Hematopoietic multipotent progenitor cell treated with erythropoietin and hydrocortisone succinate and interleukin-3 and kit ligand, for 4 days (in vitro differentiated cells): ENCODE measurements at regions not wholly inside any gene's neighbourhood (a gene's known extent, or its start where the extent isn't known, plus 50 kb on each side); places are given as distances from the start of the nearest gene placed in this dataset.

Source experiments
- DNase-seq: peaks from one replicate; pipeline ENCODE4 v3.0.0-alpha.2; 2015

GRCh38 chr2:166634706-166635105 lies 140.7 kb upstream of the SCN7A start:
- DNase-seq = no peak

GRCh38 chr2:166632616-166633015 lies 138.6 kb upstream of the SCN7A start:
- peak; percentile 25 for DNase-seq

- DNase-seq = peak; percentile 10
Measured at GRCh38 chr2:166628478-166629136, 134.6 kb upstream of the SCN7A start.

GRCh38 chr2:166627893-166628292 lies 133.8 kb upstream of the SCN7A start:
- DNase-seq = no peak

GRCh38 chr2:166625670-166626069 lies 131.6 kb upstream of the SCN7A start:
- no peak for DNase-seq

- DNase-seq = no peak
Measured at GRCh38 chr2:166614503-166614902, 120.5 kb upstream of the SCN7A start.

- DNase-seq = no peak
Measured at GRCh38 chr2:166614029-166614428, 120.0 kb upstream of the SCN7A start.

- DNase-seq = no peak
Measured at GRCh38 chr2:166613226-166613625, 119.2 kb upstream of the SCN7A start.

- no peak for DNase-seq
Measured at GRCh38 chr2:166612214-166612613, 118.2 kb upstream of the SCN7A start.

- DNase-seq = peak; percentile 51
Measured at GRCh38 chr2:166610913-166611305, 116.9 kb upstream of the SCN7A start.

- DNase-seq = peak; percentile 72
Measured at GRCh38 chr2:166610180-166610912, 116.3 kb upstream of the SCN7A start.

- DNase-seq = peak; percentile 15
Measured at GRCh38 chr2:166609183-166609959, 115.3 kb upstream of the SCN7A start.

- no peak for DNase-seq
Measured at GRCh38 chr2:166607880-166608279, 113.8 kb upstream of the SCN7A start.

- no peak for DNase-seq
Measured at GRCh38 chr2:166593403-166593802, 99.4 kb upstream of the SCN7A start.

GRCh38 chr2:166592750-166593149 lies 98.7 kb upstream of the SCN7A start:
- no peak for DNase-seq

- DNase-seq = no peak
Measured at GRCh38 chr2:166591226-166591625, 97.2 kb upstream of the SCN7A start.

GRCh38 chr2:166573391-166573790 lies 79.3 kb upstream of the SCN7A start:
- no peak for DNase-seq

- no peak for DNase-seq
Measured at GRCh38 chr2:166572937-166573336, 78.9 kb upstream of the SCN7A start.

GRCh38 chr2:166568409-166568808 lies 74.4 kb upstream of the SCN7A start:
- DNase-seq = peak; percentile 77

GRCh38 chr2:166565501-166565900 lies 71.5 kb upstream of the SCN7A start:
- DNase-seq = no peak

GRCh38 chr2:166563894-166564293 lies 69.8 kb upstream of the SCN7A start:
- DNase-seq = no peak

- DNase-seq = no peak
Measured at GRCh38 chr2:166560022-166560421, 66.0 kb upstream of the SCN7A start.

GRCh38 chr2:166550923-166551322 lies 56.9 kb upstream of the SCN7A start:
- no peak for DNase-seq

- DNase-seq = no peak
Measured at GRCh38 chr2:166545473-166545872, 51.4 kb upstream of the SCN7A start.
